Lung (tissue), 11 donors: ENCODE measurements at regions not wholly inside any gene's neighbourhood (a gene's known extent, or its start where the extent isn't known, plus 50 kb on each side); places are given as distances from the start of the nearest gene placed in this dataset.

Experiments
- ATAC-seq: fragments of 200-7000 bp; cut with Tn5 transposase; one replicate; pipeline ENCODE4 v1.9.1; 2020; ENCODE audit warnings: moderate number of reproducible peaks; ENCODE audit not compliant: insufficient read depth, low FRiP score
- DNase-seq, 3 donors: peaks; one replicate each; pipeline ENCODE4 v3.0.0-alpha.2; 2013 to 2017
- H3K27ac ChIP-seq, 2 donors: one replicate each; pipeline ENCODE4 v1.5.1; 2013; ENCODE audit warnings: mild to moderate bottlenecking in 2 of 2, moderate library complexity in 2 of 2, control low read depth in 1 of 2, inconsistent platforms in 1 of 2, low read depth in 1 of 2, low read length in 1 of 2
- H3K27me3 ChIP-seq, 3 donors: one replicate each; pipeline ENCODE4 v1.5.1; 2013; ENCODE audit warnings: low read length in 2 of 3; ENCODE audit not compliant: control insufficient read depth in 3 of 3, insufficient read depth in 3 of 3
- H3K36me3 ChIP-seq, 4 donors: one replicate each; pipeline ENCODE4 v1.5.1; 2013; ENCODE audit warnings: low read length in 4 of 4, mild to moderate bottlenecking in 1 of 4, moderate library complexity in 1 of 4; ENCODE audit not compliant: control insufficient read depth in 4 of 4, insufficient read depth in 4 of 4
- H3K4me1 ChIP-seq, 5 donors: one replicate each; pipeline ENCODE4 v1.5.1; 2013; ENCODE audit warnings: low read length in 5 of 5, mild to moderate bottlenecking in 2 of 5, moderate library complexity in 1 of 5; ENCODE audit not compliant: control insufficient read depth in 5 of 5, insufficient read depth in 5 of 5
- H3K4me3 ChIP-seq: one replicate; pipeline ENCODE4 v1.5.1; 2013; ENCODE audit warnings: mild to moderate bottlenecking, control low read depth, moderate library complexity
- H3K9ac ChIP-seq, 2 donors: one replicate each; pipeline ENCODE4 v1.5.1; 2013; ENCODE audit warnings: low read length in 2 of 2, control low read depth in 1 of 2; ENCODE audit not compliant: insufficient read depth in 1 of 2
- H3K9me3 ChIP-seq, 4 donors: one replicate each; pipeline ENCODE4 v1.5.1; 2013; ENCODE audit warnings: low read length in 3 of 4, mild to moderate bottlenecking in 1 of 4, moderate library complexity in 1 of 4; ENCODE audit not compliant: control insufficient read depth in 4 of 4, insufficient read depth in 3 of 4
- CTCF ChIP-seq: IDR thresholded peaks from 2 replicates; pipeline ENCODE4 v1.5.1; 2012; ENCODE audit warnings: mild to moderate bottlenecking; ENCODE audit errors: control extremely low read depth, extremely low read depth
- WGBS, 2 donors: extraction: QIAGEN DNeasy Blood & Tissue Kit; methylation state at CpG; one replicate each; pipeline ENCODE4 v1.1.7; 2013; 5-methylcytosine and 5-hydroxymethylcytosine counted together
- donor health status: control.
- donor health status: control.
- donor health status: Bipolar disorder and iron deficiency.
- donor health status: healthy.
- donor health status: DM: yes; HTN: yes; CAD: no.

DNA sequence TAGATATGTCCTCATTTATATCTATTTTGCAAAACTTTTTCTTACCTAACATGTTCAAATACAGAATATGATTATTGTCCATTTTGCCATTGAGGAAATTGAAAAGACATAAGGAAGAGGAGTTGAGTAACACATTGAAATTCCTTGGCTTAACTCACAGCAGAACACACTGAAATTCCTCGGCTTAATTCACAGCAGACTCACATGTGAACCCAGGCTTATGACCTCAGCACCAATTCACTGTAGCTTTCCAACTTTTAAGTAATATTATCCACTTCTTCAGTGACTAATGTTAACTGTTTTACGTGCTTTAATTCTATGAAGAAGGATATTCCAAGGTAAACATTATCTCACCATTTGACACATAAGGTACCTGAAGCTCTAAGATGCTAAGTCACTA is 597.5 kb upstream of the PFKP start:
- Histone ChIP-seq H3K9me3 (peaks cover 0 to 6% (median 3%) of the 10 kb centered on the region in 4 donors), H3K9ac (no peak overlapping the region), H3K4me3 (no peak overlapping the region), H3K36me3 (no peaks in the 10 kb centered on the region), H3K27me3 (no peaks in the 10 kb centered on the region), H3K4me1 (peaks cover 0 to 21% (median 3%) of the 10 kb centered on the region in 5 donors), H3K27ac (no peak overlapping the region)
- ATAC-seq: no peak
- no peak for TF ChIP-seq CTCF
- 53 to 58% methylated on average over 2 of the region's 2 CpGs for WGBS, 2 donors
- peak in 2 of 3 donors; percentile 23 to 37 for DNase-seq

DNA sequence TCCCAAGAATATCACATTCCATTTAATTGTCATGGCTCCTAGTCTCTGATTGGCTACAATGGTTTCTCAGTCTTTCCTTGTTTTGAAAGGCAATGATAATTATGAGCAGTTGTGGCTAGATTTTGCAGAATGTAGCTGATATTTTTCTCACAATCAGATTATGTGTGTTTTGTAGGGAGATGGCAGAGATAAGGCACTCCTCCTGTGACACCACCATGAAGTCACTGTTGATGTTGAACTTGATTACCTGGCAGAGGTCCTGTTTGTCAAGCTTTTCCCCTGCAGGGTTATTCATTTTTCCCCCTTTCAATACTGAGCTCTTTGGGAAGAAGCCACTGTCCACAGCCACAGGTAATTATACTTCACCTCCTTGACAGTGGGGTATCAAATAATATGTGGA is 602.9 kb upstream of the PFKP start:
- ATAC-seq (no peak), DNase-seq (no peak)
- H3K4me3 ChIP-seq: no peak overlapping the region
- H3K27me3 ChIP-seq: no peaks in the 10 kb centered on the region
- H3K9me3 ChIP-seq: peaks cover 0 to 3% (median 0%) of the 10 kb centered on the region in 4 donors
- H3K36me3 ChIP-seq: no peaks in the 10 kb centered on the region
- H3K9ac ChIP-seq: no peak overlapping the region
- H3K27ac ChIP-seq: no peak overlapping the region
- H3K4me1 ChIP-seq: peaks cover 0 to 14% (median 0%) of the 10 kb centered on the region in 5 donors
- TF ChIP-seq CTCF: no peak

DNA sequence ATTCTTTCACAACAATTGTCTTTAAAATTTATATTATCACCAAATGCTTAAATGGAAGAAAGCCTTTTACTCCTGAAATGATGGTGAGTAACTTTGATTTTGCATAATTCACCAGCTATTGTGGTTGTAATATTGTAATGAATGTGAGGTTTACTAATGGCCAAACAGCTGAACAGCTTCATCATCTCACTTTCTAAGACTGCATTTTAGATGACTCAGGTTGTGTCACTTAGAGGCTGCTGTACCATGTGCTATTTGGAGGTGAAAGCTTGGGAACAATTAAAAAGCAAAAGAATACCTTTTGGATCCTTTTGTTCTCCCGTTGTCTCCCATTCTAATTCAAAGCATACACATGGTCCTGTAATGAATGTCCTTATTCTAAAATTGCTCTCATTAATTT is 604.0 kb upstream of the PFKP start:
- Histone ChIP-seq H3K4me1 (peaks cover 0 to 14% (median 0%) of the 10 kb centered on the region in 5 donors), H3K9ac (no peak overlapping the region), H3K27ac (no peak overlapping the region), H3K27me3 (no peaks in the 10 kb centered on the region), H3K36me3 (no peaks in the 10 kb centered on the region), H3K4me3 (no peak overlapping the region), H3K9me3 (peaks cover 0 to 3% (median 1%) of the 10 kb centered on the region in 4 donors)
- DNase-seq (peak in 1 of 3 donors; percentile 28), ATAC-seq (no peak)
- 69 to 78% methylated on average over 1 of the region's 1 CpG for WGBS, 2 donors
- TF ChIP-seq CTCF: no peak

DNA sequence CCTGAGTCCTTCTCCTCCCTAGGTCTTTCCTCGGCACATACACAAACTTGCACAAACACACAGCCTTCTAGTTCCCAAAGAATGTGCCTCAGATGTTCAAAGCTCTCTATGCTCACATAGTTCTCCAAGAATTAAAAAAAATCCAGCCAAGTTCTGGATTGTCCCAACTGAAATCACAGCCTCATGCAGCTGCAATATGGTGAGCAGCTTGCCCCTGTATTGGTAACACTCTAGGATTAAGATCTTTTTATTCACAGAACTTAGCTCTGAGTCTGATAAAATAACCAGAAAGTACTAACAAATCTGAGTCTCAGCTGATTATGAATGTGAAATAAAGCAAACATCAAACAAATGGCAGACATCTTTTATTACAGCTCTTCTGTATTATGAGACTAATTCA is 604.8 kb upstream of the PFKP start:
- ATAC-seq (no peak), DNase-seq (peak; percentile 82 to 96 (median 94))
- no peaks in the 10 kb centered on the region for H3K36me3 ChIP-seq
- H3K27me3 ChIP-seq: no peaks in the 10 kb centered on the region
- H3K4me1 ChIP-seq: peaks cover 0 to 14% (median 0%) of the 10 kb centered on the region in 5 donors
- no peak overlapping the region for H3K27ac ChIP-seq
- WGBS, 2 donors: 73 to 74% methylated on average over 1 of the region's 1 CpG
- H3K9me3 ChIP-seq: peaks cover 0 to 2% (median under 1%) of the 10 kb centered on the region in 4 donors
- no peak overlapping the region for H3K4me3 ChIP-seq
- no peak for TF ChIP-seq CTCF
- no peak overlapping the region for H3K9ac ChIP-seq
